Heart right ventricle (tissue), 16 donors: ENCODE measurements at regions not wholly inside any gene's neighbourhood (a gene's known extent, or its start where the extent isn't known, plus 50 kb on each side); places are given as distances from the start of the nearest gene placed in this dataset.

ENCODE experiments used
- ATAC-seq, 8 donors: fragments of 200-7000 bp; cut with Tn5 transposase; one replicate each; pipeline ENCODE4 v1.9.1; 2020; ENCODE audit warnings: mild to moderate bottlenecking in 8 of 8, moderate library complexity in 8 of 8, moderate number of reproducible peaks in 1 of 8
- DNase-seq, 2 donors: peaks; one replicate each; pipeline ENCODE4 v3.0.0-alpha.2; 2020
- H3K27ac ChIP-seq, 10 donors: fragments of 200-600 bp; sonication (generic) in 2 of 10; one replicate each; pipeline versions ENCODE4 v1.5.0 to v1.8.0; 2020 to 2022; ENCODE audit warnings: mild to moderate bottlenecking in 3 of 10
- H3K27me3 ChIP-seq, 7 donors: fragments of 200-600 bp; one replicate each; pipeline ENCODE4 v1.8.0; 2021 to 2022; ENCODE audit warnings: mild to moderate bottlenecking in 2 of 7
- H3K36me3 ChIP-seq, 9 donors: fragments of 200-600 bp; sonication (generic) in 1 of 9; one replicate each; pipeline versions ENCODE4 v1.5.0 to v1.8.0; 2020 to 2022; ENCODE audit warnings: mild to moderate bottlenecking in 2 of 9
- H3K4me1 ChIP-seq, 9 donors: fragments of 200-600 bp; sonication (generic) in 1 of 9; one replicate each; pipeline versions ENCODE4 v1.5.0 to v1.8.0; 2020 to 2022; ENCODE audit warnings: mild to moderate bottlenecking in 4 of 9
- H3K4me3 ChIP-seq, 10 donors: fragments of 200-600 bp; sonication (generic) in 2 of 10; one replicate each; pipeline versions ENCODE4 v1.5.0 to v1.8.0; 2020 to 2022; ENCODE audit warnings: mild to moderate bottlenecking in 7 of 10, moderate library complexity in 2 of 10
- H3K9me3 ChIP-seq, 11 donors: fragments of 200-600 bp in 10 of 11; sonication (generic) in 2 of 11; one replicate each; pipeline versions ENCODE4 v1.5.0 to v1.8.0; 2013 to 2022; ENCODE audit warnings: mild to moderate bottlenecking in 2 of 11, control low read depth in 1 of 11, moderate library complexity in 1 of 11
- WGBS, 2 donors: extraction: QIAGEN DNeasy Blood & Tissue Kit; methylation state at CpG; one replicate each; pipeline ENCODE4 v1.1.7; 2013; ENCODE audit warnings: inconsistent platforms in 1 of 2; 5-methylcytosine and 5-hydroxymethylcytosine counted together
- intact Hi-C, 10 donors: fragments of 100-400 bp; cut with DNase I; formaldehyde crosslinking; loops; one replicate each; pipeline versions ENCODE4 v1.11.1 to v1.14.2; 2022
- TF ChIP-seq, protein P1 (sequence below), 9 donors: fragments of 200-600 bp; sonication (generic) in 2 of 9; IDR thresholded peaks; one replicate each; pipeline versions ENCODE4 v1.5.0 to v1.8.0; 2021 to 2022; ENCODE audit warnings: antibody characterized with exemption in 9 of 9, mild to moderate bottlenecking in 5 of 9, moderate library complexity in 1 of 9
- donor health status: Arrhythmogenic right ventricular cardiomyopathy.
- donor health status: ischemic (EF 13 %, LVEDD 7.1; RV severe dilation, severe dysfunction).
- donor health status: healthy with polysubstance abuse.
- donor health status: DM: no; HTN: yes; CAD: no.
- donor health status: DM: no; HTN: no; CAD: no.
- donor health status: ischemic (EF 25% LVEDD 6.9; RV normal size, moderate dysfunction).
- donor health status: ischemic (EF 25% LVEDD 5.7; RV mildly dilated, moderate dysfunction).
- donor health status: healthy.
- donor health status: DM: yes; HTN: yes; CAD: no.
- donor health status: Ischemic cardiomyopathy.
- donor health status: ischemic (EF 35%, LVEDD 5.7; RV mildly dilated, moderate dysfunction).
- donor health status: nonischemic (EF 11% LVEDD 7.7; RV severe dilation, severe dysfunction).
- donor health status: DM: yes; HTN: yes; CAD: no.
- donor health status: PGD.
- donor health status: ischemic (EF 29% LVEDD 5.4; RV normal size, mild dysfunction).
- donor health status: nonischemic (EF 23%, LVEDD 6.1; RV moderate dilation, normal function).

GRCh38 chr5:74152625-74153254 is 487.8 kb downstream of the ENC1 start:
- H3K9me3 ChIP-seq = no peaks in the 10 kb centered on the region
- DNase-seq (no peak), ATAC-seq (no peak)
- no peak overlapping the region for H3K27ac ChIP-seq
- TF ChIP-seq, protein P1, sequence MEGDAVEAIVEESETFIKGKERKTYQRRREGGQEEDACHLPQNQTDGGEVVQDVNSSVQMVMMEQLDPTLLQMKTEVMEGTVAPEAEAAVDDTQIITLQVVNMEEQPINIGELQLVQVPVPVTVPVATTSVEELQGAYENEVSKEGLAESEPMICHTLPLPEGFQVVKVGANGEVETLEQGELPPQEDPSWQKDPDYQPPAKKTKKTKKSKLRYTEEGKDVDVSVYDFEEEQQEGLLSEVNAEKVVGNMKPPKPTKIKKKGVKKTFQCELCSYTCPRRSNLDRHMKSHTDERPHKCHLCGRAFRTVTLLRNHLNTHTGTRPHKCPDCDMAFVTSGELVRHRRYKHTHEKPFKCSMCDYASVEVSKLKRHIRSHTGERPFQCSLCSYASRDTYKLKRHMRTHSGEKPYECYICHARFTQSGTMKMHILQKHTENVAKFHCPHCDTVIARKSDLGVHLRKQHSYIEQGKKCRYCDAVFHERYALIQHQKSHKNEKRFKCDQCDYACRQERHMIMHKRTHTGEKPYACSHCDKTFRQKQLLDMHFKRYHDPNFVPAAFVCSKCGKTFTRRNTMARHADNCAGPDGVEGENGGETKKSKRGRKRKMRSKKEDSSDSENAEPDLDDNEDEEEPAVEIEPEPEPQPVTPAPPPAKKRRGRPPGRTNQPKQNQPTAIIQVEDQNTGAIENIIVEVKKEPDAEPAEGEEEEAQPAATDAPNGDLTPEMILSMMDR (IDR thresholded peaks at IDR 0.05) = no peak
- H3K4me1 ChIP-seq = peaks cover 0 to 4% (median 0%) of the 10 kb centered on the region in 9 donors
- intact Hi-C loops = no loop called here
- no peaks in the 10 kb centered on the region for H3K27me3 ChIP-seq
- 81 to 82% methylated on average over 6 of the region's 6 CpGs for WGBS, 2 donors
- no peaks in the 10 kb centered on the region for H3K36me3 ChIP-seq
- no peak overlapping the region for H3K4me3 ChIP-seq

DNA sequence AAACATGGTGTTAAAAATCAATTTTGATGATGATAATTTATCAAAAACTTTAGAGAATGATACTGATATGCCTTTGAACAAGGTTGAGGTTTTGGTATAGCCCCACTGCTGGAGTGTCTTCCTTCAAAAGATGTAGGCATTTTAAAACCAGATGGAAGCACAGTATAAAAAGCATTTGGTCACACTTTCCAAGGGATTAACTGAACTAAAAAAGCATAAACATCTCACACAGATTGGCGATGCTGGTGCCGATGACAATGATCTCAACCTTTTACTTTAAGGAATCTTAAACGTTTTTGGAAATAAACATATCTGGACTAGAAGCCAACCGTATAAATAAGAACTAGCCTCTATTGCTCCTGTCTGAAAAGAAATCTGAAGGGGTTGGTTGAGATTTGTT is 488.4 kb downstream of the ENC1 start:
- ATAC-seq (no peak), DNase-seq (no peak)
- intact Hi-C loops = no loop called here
- Histone ChIP-seq H3K27me3 (no peaks in the 10 kb centered on the region), H3K27ac (no peak overlapping the region), H3K4me1 (peaks cover 0 to 4% (median 0%) of the 10 kb centered on the region in 9 donors), H3K9me3 (no peaks in the 10 kb centered on the region), H3K36me3 (no peaks in the 10 kb centered on the region), H3K4me3 (no peak overlapping the region)
- TF ChIP-seq, protein P1 (IDR thresholded peaks at IDR 0.05) = no peak
- 89 to 91% methylated on average over 4 of the region's 4 CpGs for WGBS, 2 donors

- Histone ChIP-seq H3K4me1 (peaks cover 0 to 4% (median 0%) of the 10 kb centered on the region in 9 donors), H3K9me3 (no peaks in the 10 kb centered on the region), H3K27ac (no peak overlapping the region), H3K36me3 (no peaks in the 10 kb centered on the region), H3K27me3 (no peaks in the 10 kb centered on the region), H3K4me3 (no peak overlapping the region)
- intact Hi-C loops = no loop called here
- ATAC-seq (no peak), DNase-seq (no peak)
- 74 to 89% methylated on average over 3 of the region's 3 CpGs for WGBS, 2 donors
- TF ChIP-seq, protein P1 (IDR thresholded peaks at IDR 0.05) = no peak
These were observed 491.1 kb downstream of the ENC1 start for GRCh38 chr5:74149395-74149794.

DNA sequence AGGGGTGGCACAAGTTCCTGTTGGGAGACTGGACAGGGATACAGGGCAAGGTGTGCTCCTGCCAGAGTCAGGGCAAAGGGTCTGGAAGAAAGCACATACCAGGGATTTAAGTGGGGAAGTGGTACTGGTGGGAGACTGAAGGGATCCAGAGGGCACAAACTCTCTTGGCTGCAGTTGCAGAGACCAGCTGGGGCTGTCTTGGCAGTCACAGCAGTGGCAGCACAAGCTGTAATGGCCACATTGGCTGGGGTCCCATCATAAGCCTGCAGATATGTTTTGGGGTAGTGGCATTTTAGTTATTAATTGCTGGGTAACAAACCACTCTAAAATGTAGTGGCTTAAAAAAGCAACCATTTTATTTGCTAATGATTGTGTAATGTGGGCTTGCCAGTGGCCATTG is 492.2 kb downstream of the ENC1 start:
- H3K9me3 ChIP-seq = no peaks in the 10 kb centered on the region
- H3K4me3 ChIP-seq = no peak overlapping the region
- DNase-seq (no peak), ATAC-seq (no peak)
- intact Hi-C loops = no loop called here
- no peak overlapping the region for H3K27ac ChIP-seq
- no peaks in the 10 kb centered on the region for H3K36me3 ChIP-seq
- H3K27me3 ChIP-seq = no peaks in the 10 kb centered on the region
- TF ChIP-seq, protein P1 (IDR thresholded peaks at IDR 0.05) = no peak
- H3K4me1 ChIP-seq = peaks cover 0 to 9% (median 2%) of the 10 kb centered on the region in 9 donors
